Activated B cell treated with CpG ODN at 0.5 μM for 24 hours (primary cell): ENCODE measurements at regions not wholly inside any gene's neighbourhood (a gene's known extent, or its start where the extent isn't known, plus 50 kb on each side); places are given as distances from the start of the nearest gene placed in this dataset.

Experiments used
- ATAC-seq: fragments of 200-7000 bp; cut with Tn5 transposase; one replicate; pipeline ENCODE4 v1.10.0; 2021; ENCODE audit warnings: low read depth, mild to moderate bottlenecking, moderate library complexity
- CTCF ChIA-PET: fragments of 350-600 bp; sonication (Branson Sonifier 250); formaldehyde crosslinking; loops from one replicate; lab custom pipeline; 2021; ENCODE audit warnings: antibody characterized with exemption; lab: Charles Lee
- POLR2A ChIA-PET: fragments of 350-600 bp; sonication (Branson Sonifier 250); formaldehyde crosslinking; loops from one replicate; lab custom pipeline; 2021; ENCODE audit warnings: antibody characterized with exemption; lab: Charles Lee
- DNase-seq: peaks from one replicate; pipeline ENCODE4 v3.0.0; 2022
- H3K27ac Mint-ChIP-seq: one replicate; pipeline ENCODE4 v1.8.0; 2020; ENCODE audit warnings: mixed read lengths
- H3K27me3 Mint-ChIP-seq: one replicate; pipeline ENCODE4 v1.8.0; 2021; ENCODE audit warnings: mixed read lengths
- H3K36me3 Mint-ChIP-seq: one replicate; pipeline ENCODE4 v1.8.0; 2021; ENCODE audit warnings: low read depth, mixed read lengths
- H3K4me1 Mint-ChIP-seq: one replicate; pipeline ENCODE4 v1.8.0; 2021; ENCODE audit warnings: mixed read lengths
- H3K4me3 Mint-ChIP-seq: one replicate; pipeline ENCODE4 v1.8.0; 2020; ENCODE audit warnings: mild to moderate bottlenecking, mixed read lengths
- H3K9me3 Mint-ChIP-seq: one replicate; pipeline ENCODE4 v1.8.0; 2020; ENCODE audit warnings: mixed read lengths
- CTCF ChIP-seq: fragments of 200-600 bp; IDR thresholded peaks from one replicate; pipeline ENCODE4 v1.8.0; 2022; ENCODE audit warnings: antibody characterized with exemption, mild to moderate bottlenecking
- intact Hi-C: fragments of 100-400 bp; cut with micrococcal nuclease; formaldehyde crosslinking; loops from one replicate; pipeline ENCODE4 v1.15.1; 2024

DNA sequence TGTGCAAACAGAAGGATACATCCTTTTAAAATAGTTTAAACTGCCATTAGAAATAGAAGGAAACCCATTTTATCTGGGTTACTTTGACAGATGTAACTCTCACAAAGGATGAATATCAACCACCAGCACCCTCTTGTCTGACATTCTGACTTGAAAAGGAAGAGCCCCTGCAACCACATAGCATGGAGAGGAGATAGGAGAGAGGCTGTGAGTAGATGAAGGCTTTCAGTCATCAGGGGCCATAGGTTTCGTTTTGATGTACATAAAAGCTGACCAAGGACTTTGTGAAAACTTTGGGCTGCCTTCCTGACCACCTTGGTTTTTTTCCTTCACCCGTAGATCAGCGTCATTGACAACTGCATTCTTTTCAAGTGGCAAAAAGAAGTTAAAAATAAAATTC, 211.6 kb upstream of the PRPS1L1 start:
- DNase-seq (no peak), ATAC-seq (no peak)
- no peak overlapping the region for H3K27ac Mint-ChIP-seq
- peaks cover 2% of the 10 kb centered on the region for H3K9me3 Mint-ChIP-seq
- H3K4me1 Mint-ChIP-seq, result no peaks in the 10 kb centered on the region
- H3K36me3 Mint-ChIP-seq, result no peaks in the 10 kb centered on the region
- H3K4me3 Mint-ChIP-seq, result no peak overlapping the region
- POLR2A ChIA-PET, result no interaction called here
- intact Hi-C loops, result no loop called here
- CTCF ChIA-PET, result no interaction called here
- no peak for TF ChIP-seq CTCF
- H3K27me3 Mint-ChIP-seq, result peaks cover 3% of the 10 kb centered on the region

DNA sequence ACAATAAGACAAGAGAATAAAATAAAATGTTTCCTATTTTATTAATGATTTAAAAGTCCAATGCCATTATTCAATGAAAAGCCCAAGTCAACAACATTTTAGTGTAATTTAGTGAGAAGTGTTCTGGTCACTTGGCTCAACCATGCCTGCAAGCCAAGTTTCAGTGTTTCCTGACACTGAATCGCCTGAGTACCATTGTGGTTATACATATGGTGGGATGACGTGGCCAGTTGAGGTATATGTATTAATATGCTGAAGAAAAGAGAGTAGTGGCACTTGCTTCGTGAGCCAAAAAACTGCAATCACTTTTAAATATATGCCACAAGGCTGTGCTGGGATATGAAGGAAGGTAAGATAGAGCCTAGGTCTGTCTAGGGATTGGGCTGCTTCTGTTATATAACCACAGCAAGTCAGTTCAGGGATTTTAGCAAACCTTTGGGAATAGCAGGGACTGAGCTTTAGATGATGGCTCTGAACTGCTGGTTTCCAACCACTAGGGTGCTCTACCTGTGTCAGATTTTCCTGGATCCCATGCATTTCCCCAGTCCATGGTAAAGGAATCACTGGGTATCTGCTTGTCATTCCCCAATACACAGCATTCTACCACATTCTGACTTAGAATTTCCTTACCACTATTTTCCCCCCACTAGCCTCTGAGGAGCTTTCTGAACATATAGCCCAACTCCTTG, 214.0 kb upstream of the PRPS1L1 start:
- DNase-seq (no peak), ATAC-seq (no peak)
- Mint-ChIP-seq H3K36me3 (no peaks in the 10 kb centered on the region), H3K9me3 (peaks cover 9% of the 10 kb centered on the region), H3K27me3 (peaks cover 3% of the 10 kb centered on the region), H3K4me3 (no peak overlapping the region), H3K27ac (no peak overlapping the region), H3K4me1 (no peaks in the 10 kb centered on the region)
- TF ChIP-seq CTCF, result no peak
- CTCF ChIA-PET, result no interaction called here
- POLR2A ChIA-PET, result no interaction called here
- intact Hi-C loops, result no loop called here

DNA sequence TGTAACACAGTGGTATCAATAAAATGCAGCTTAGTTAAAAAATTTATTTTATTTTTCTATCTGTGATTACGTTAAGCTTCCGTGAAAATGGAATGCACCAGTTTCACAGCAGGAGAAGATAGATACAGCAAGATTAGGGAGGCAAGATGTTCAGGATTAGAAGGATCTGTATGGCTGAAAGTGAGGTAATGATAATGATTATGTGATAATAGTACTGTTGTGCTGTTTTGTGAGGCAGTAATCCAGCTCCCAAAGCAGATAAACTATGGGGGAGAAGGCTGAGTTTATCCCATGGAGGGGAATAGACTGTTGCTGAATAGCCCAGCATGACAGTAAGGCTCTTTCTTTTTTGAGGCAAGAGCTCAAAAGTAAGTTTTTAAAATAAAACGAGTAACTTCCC, 216.1 kb upstream of the PRPS1L1 start:
- intact Hi-C loops, result no loop called here
- ATAC-seq, result no peak
- Mint-ChIP-seq H3K4me1 (no peaks in the 10 kb centered on the region), H3K4me3 (no peak overlapping the region), H3K27me3 (no peaks in the 10 kb centered on the region), H3K9me3 (peaks cover 14% of the 10 kb centered on the region), H3K36me3 (no peaks in the 10 kb centered on the region), H3K27ac (no peak overlapping the region)
- TF ChIP-seq CTCF, result no peak
- POLR2A ChIA-PET, result no interaction called here
- DNase-seq, result no peak
- CTCF ChIA-PET, result interaction anchor here (1.6 kb wide), 1 partner anchor 32 kb away, joined by 3 read pairs; no protein-coding TSS in a partner anchor

DNA sequence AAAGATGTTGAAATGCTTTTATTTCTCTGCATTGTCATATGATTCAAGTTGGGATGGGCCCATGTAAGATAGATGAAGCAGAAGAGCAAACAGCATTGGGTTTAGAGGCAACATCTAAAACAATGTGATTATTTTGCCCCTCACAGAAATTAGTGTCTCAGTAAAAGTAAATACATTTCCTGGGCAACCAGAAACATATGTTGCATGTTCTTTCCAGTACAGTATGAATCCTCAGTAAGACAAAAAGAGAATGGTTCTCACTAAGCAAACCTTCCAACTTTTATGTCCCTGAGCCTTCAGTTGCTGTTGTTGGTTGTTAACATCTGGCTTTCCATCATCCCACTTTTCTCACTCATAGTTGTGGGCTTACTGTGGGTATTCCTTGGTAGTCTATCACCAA, 222.5 kb upstream of the PRPS1L1 start:
- no peak for TF ChIP-seq CTCF
- Mint-ChIP-seq H3K4me3 (no peak overlapping the region), H3K4me1 (no peaks in the 10 kb centered on the region), H3K9me3 (peaks cover 39% of the 10 kb centered on the region), H3K27me3 (no peaks in the 10 kb centered on the region), H3K36me3 (peaks cover 2% of the 10 kb centered on the region), H3K27ac (no peak overlapping the region)
- ATAC-seq, result no peak
- POLR2A ChIA-PET, result no interaction called here
- intact Hi-C loops, result no loop called here
- no peak for DNase-seq
- CTCF ChIA-PET, result interaction anchor here (1.2 kb wide), 1 partner anchor 26 kb away, joined by 3 read pairs; no protein-coding TSS in a partner anchor

GRCh38 chr7:18257711-18258110, 230.1 kb upstream of the PRPS1L1 start:
- DNase-seq (no peak), ATAC-seq (no peak)
- intact Hi-C loops, result no loop called here
- H3K4me3 Mint-ChIP-seq, result no peak overlapping the region
- no peaks in the 10 kb centered on the region for H3K36me3 Mint-ChIP-seq
- TF ChIP-seq CTCF, result no peak
- no peak overlapping the region for H3K27ac Mint-ChIP-seq
- H3K27me3 Mint-ChIP-seq, result no peaks in the 10 kb centered on the region
- POLR2A ChIA-PET, result no interaction called here
- H3K9me3 Mint-ChIP-seq, result peaks cover 17% of the 10 kb centered on the region
- no peaks in the 10 kb centered on the region for H3K4me1 Mint-ChIP-seq
- CTCF ChIA-PET, result no interaction called here
